Daoy (cell line): ENCODE measurements at regions not wholly inside any gene's neighbourhood (a gene's known extent, or its start where the extent isn't known, plus 50 kb on each side); places are given as distances from the start of the nearest gene placed in this dataset.
A peak's percentile ranks its signal among the peaks of the same experiment; 100 is the strongest.
"Not testable (repeated sequence)": the region's sequence is repeated elsewhere in the genome, so short reads cannot be mapped to it uniquely, and the experiment has no call there.

Experiments
- DNase-seq: peaks from one replicate; pipeline ENCODE4 v3.0.0-alpha.2; 2015; ENCODE audit warnings: low read depth

DNA sequence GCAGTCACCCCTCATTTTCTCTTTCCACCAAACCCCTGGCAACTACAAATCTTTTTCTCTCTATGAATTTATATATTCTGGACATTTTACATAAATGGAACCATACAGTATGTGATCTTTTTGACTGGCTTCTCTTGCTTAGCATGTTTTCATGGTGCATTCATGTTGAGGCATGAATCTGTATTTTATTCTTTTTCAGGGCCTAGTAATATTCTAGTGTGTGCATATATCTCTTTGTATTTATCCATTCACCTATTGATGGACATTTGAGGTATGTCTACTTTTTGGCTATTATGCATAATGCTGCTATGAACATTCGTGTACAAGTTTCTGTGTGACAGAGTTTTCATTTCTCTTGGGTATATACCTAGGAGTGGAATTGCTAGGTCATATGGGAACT lies 78.2 kb downstream of the HACD1 start:
- no peak for DNase-seq

DNA sequence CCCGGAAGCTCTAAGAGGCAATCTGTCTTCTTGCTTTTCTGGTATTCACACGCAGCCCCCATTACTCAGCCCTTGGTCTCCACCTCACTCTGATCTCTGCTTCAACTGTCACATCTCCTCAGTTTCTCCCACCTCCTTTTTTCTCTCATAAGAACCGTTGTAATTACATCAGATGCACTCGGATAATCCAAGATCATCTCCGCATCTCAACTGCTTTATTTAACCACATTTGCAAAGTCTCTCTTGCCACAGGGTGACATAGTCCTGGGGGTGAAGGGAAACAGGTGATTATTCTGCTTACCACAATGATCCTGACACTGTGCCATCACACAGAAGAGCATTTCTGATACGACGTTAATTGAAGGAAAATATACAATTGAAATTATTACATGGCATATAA lies 79.9 kb downstream of the HACD1 start:
- DNase-seq = no peak

- no peak for DNase-seq
Measured at GRCh38 chr10:17536221-17536620, 81.0 kb downstream of the HACD1 start.

- DNase-seq = no peak
Measured at GRCh38 chr10:17533731-17534130, 79.3 kb upstream of the ST8SIA6 start.

GRCh38 chr10:17528306-17528862 lies 74.0 kb upstream of the ST8SIA6 start:
- DNase-seq = peak; percentile 22

- DNase-seq = peak; percentile 75
Measured at GRCh38 chr10:17527514-17528146, 73.2 kb upstream of the ST8SIA6 start.

DNA sequence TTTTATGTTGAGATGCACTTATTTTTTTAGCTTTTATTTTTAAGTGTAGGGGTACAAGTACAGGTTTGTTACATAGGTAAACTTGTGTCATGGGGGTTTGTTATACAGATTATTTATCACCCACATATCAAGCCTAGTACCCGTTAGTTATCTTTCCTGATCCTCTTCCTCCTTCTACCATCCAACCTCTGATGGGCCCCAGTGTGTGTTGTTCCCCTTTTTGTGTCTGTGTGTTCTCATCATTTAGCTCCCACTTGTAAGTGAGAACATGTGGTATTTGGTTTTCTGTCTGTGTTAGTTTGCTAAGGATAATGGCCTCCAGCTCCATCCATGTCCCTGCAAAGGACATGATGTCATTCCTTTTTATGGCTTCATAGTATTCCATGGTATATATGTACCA lies 72.2 kb upstream of the ST8SIA6 start:
- DNase-seq = not testable (repeated sequence)

- no peak for DNase-seq
Measured at GRCh38 chr10:17523917-17524316, 69.5 kb upstream of the ST8SIA6 start.

- DNase-seq = no peak
Measured at GRCh38 chr10:17523246-17523753, 68.9 kb upstream of the ST8SIA6 start.

DNA sequence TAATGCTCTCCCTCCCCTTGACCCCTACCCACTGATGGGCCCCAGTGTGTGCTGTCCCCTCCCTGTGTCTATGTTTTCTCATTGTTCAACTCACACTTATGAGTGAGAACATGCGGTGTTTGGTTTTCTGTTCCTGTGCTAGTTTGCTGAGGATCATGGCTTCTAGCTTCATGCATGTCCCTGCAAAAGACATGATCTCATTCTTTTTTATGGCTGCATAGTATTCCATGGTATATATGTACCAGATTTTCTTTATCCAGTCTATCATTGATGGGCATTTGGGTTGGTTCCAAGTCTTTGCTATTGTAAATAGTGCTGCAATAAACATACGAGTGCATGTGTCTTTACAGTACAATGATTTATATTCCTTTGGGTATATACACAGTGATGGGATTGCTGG lies 67.9 kb upstream of the ST8SIA6 start:
- DNase-seq = not testable (repeated sequence)

GRCh38 chr10:17519457-17519856 lies 65.1 kb upstream of the ST8SIA6 start:
- no peak for DNase-seq

GRCh38 chr10:17518338-17518737 lies 63.9 kb upstream of the ST8SIA6 start:
- DNase-seq = no peak

DNA sequence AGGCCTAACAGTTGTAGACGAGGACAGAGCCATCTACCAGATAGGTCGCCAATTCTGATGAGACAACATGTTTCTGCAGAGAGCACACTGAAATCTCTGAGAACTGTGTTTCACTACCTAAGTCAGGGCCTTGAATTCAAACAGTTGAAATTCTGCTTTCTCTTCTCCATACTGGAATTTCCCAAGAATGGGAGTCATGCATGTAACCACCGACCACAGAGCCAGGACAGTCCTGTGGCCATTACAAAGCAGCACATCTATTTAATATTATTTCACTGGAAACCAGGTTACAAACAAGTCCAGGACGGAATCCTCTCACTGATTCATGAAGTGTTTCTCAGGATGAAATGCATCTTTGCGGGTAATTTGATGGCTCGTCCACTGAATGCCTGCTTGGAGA lies 62.0 kb upstream of the ST8SIA6 start:
- DNase-seq = peak; percentile 36

- DNase-seq = peak; percentile 95
Measured at GRCh38 chr10:17512341-17513001, 58.1 kb upstream of the ST8SIA6 start.

DNA sequence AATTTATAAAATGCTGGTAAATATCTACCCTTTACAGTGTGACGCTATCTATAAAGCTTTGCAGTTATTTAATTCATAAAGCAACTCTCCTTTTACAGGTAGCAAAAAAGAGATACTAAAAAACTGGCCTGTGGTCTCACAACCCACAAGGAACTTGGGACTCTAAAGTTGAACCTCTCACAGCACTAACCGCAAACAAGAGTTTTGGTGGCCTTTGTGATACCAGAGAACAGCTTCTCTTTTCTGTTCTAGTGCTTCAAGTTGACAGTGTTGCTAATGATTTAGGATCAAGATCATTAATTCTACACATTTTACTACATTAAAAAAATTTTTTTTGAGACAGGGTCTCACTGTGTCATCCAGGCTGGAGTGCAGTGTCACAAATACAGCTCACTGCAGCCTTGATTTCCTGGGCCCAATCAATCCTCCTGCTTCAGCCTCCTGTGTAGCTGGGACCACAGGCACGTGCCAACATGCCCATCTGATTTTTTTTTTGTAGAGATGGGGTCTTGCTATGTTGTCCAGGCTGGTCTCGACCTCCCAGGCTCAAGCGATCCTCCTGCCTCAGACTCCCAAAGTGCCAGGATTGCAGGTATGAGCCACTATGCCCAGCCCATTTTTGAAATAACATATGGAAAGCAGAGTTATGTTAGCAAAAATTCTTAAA lies 56.0 kb upstream of the ST8SIA6 start:
- DNase-seq = no peak

DNA sequence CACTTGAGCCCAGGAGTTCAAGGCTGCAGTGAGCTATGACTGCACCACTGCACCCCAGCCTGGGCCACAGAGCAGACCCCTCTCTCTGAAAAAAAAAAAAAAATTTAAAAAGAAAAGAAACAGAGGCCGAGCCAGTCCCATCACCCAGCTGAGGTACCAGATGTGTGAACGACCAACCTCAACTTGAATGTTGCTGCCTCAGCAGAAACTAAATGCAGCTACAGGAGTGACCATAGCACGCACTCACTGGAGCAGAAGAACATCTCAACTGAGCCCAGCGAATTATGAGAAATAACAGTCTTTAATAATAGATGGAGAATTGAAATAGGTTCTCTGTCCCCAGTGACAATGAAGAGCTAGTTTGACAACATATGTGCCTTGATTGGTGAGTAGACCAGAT lies 53.1 kb upstream of the ST8SIA6 start:
- DNase-seq = no peak

- no peak for DNase-seq
Measured at GRCh38 chr10:17506856-17507471, 52.6 kb upstream of the ST8SIA6 start.

DNA sequence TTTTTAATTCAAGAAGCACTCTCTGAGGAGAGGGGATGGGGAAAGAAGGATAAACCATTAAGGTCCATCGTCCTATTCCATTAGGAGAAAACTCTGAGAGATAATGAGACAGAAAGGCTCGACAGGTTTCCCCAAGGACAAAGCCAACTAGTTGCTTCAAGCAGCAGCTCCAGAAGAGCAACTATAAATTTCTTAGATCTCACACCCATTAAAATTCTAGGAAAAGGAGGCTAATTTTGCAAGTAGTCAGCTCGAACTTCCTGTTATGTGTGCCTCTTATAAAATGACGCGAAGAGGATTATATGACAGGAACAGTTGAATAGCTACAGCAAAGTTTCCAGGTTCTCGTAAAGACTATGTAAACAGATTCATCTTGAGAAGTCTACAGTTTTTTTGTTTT lies 52.0 kb upstream of the ST8SIA6 start:
- DNase-seq = no peak

GRCh38 chr10:17504547-17505245 lies 50.3 kb upstream of the ST8SIA6 start:
- DNase-seq = peak; percentile 35
